Activated CD4-positive, alpha-beta T cell treated with anti-CD3 and anti-CD28 coated beads, Interleukin-2, amount 10 ng/mL, durations not matched to agents 24 days and 14 days (primary cell): ENCODE measurements at regions not wholly inside any gene's neighbourhood (a gene's known extent, or its start where the extent isn't known, plus 50 kb on each side); places are given as distances from the start of the nearest gene placed in this dataset.
A peak's percentile ranks its signal among the peaks of the same experiment; 100 is the strongest.

Experiments used
- DNase-seq: peaks from one replicate; pipeline ENCODE4 v3.0.0; 2022
- H3K27ac Mint-ChIP-seq: one replicate; pipeline ENCODE4 v1.8.0; 2022; ENCODE audit warnings: mild to moderate bottlenecking, mixed read lengths
- H3K27me3 Mint-ChIP-seq: one replicate; pipeline ENCODE4 v1.8.0; 2022; ENCODE audit warnings: mixed read lengths
- H3K36me3 Mint-ChIP-seq: one replicate; pipeline ENCODE4 v1.8.0; 2022; ENCODE audit warnings: low read depth, mild to moderate bottlenecking, mixed read lengths
- H3K4me1 Mint-ChIP-seq: one replicate; pipeline ENCODE4 v1.8.0; 2021; ENCODE audit warnings: mixed read lengths
- H3K4me3 Mint-ChIP-seq: one replicate; pipeline ENCODE4 v1.8.0; 2022; ENCODE audit warnings: mild to moderate bottlenecking, moderate library complexity, mixed read lengths
- H3K9me3 Mint-ChIP-seq: one replicate; pipeline ENCODE4 v1.8.0; 2021; ENCODE audit warnings: mixed read lengths
- intact Hi-C: fragments of 100-400 bp; cut with micrococcal nuclease; formaldehyde crosslinking; loops from one replicate; pipeline ENCODE4 v1.15.1; 2023

DNA sequence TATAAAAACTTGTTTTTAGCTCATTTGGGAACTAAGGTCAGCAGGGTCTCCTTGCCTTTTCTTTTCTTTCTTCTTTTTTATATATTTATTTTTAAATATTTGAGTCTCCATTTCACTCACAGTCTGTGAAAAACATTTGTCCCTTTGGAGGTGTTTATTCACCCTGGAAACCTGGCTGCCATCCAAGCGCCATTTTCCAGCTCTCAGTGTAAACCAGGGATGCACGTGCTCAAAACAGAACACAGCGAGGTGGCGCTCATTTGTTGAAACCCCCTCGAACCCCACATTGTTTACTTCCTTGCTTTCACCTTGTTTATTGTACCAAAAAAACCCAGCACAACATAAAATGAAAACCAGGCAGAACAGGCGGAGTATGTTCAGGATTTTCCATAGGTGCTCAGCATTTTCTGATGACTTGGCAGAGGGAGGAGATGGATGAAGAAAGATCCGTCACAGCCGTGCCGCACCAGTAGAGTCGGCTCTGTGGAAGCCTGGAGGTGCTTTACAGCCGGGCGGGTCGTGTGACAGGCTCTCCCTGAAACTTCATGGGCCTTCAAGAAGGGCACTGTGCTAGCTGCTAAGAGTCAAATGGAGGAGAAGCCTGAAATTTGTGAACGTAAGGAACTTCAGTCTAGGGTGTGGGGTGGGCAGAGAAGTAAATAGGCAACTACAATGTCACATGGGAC lies 284.4 kb downstream of the FOXL1 start:
- H3K36me3 Mint-ChIP-seq = no peaks in the 10 kb centered on the region
- H3K9me3 Mint-ChIP-seq = peaks cover 4% of the 10 kb centered on the region
- no peak overlapping the region for H3K27ac Mint-ChIP-seq
- no peak for DNase-seq
- no peak overlapping the region for H3K4me3 Mint-ChIP-seq
- H3K4me1 Mint-ChIP-seq = no peaks in the 10 kb centered on the region
- intact Hi-C loops = no loop called here
- H3K27me3 Mint-ChIP-seq = no peaks in the 10 kb centered on the region

DNA sequence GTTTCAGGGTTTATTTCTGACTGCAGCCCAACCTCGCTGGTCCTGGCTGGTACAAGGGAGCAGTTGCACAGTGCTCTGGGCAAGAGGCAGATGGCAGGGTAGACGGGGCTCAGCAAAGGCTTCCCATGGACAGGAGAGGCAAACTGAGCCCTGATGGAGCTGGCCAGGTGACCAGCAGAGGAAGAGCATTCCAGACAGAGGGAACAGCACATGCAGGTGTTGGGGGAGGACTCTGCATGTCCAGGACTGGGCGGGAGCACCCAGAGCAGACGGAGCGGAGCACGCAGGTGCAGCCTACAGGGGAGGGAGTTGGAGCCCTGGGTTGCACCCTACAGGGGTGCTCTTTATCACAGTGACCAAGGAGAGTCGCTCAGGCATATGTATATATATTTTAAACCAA lies 285.3 kb downstream of the FOXL1 start:
- H3K27me3 Mint-ChIP-seq = no peaks in the 10 kb centered on the region
- H3K27ac Mint-ChIP-seq = no peak overlapping the region
- no peak for DNase-seq
- no peaks in the 10 kb centered on the region for H3K36me3 Mint-ChIP-seq
- no peaks in the 10 kb centered on the region for H3K4me1 Mint-ChIP-seq
- no peak overlapping the region for H3K4me3 Mint-ChIP-seq
- intact Hi-C loops = no loop called here
- peaks cover 4% of the 10 kb centered on the region for H3K9me3 Mint-ChIP-seq

DNA sequence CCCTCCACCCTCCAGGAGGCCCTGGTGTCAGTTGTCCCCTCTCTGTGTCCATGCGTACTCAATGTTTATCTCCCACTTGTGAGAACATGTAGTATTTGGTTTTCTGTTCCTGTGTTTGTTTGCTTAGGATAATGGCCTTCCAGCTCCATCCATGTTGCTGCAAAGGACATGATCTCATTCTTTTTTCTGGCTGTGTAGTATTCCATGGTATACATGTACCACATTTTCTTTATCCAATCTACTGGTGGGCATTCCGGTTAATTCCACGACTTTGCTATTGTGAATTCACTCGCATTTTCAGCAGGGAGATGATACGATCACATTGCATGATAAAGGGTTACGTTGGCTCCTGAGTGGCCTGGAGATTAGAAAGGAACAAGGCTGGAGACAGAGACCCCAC lies 286.2 kb downstream of the FOXL1 start:
- Mint-ChIP-seq H3K36me3 (no peaks in the 10 kb centered on the region), H3K4me3 (no peak overlapping the region), H3K27ac (no peak overlapping the region), H3K9me3 (peaks cover 4% of the 10 kb centered on the region), H3K4me1 (no peaks in the 10 kb centered on the region), H3K27me3 (no peaks in the 10 kb centered on the region)
- DNase-seq = no peak
- intact Hi-C loops = no loop called here

DNA sequence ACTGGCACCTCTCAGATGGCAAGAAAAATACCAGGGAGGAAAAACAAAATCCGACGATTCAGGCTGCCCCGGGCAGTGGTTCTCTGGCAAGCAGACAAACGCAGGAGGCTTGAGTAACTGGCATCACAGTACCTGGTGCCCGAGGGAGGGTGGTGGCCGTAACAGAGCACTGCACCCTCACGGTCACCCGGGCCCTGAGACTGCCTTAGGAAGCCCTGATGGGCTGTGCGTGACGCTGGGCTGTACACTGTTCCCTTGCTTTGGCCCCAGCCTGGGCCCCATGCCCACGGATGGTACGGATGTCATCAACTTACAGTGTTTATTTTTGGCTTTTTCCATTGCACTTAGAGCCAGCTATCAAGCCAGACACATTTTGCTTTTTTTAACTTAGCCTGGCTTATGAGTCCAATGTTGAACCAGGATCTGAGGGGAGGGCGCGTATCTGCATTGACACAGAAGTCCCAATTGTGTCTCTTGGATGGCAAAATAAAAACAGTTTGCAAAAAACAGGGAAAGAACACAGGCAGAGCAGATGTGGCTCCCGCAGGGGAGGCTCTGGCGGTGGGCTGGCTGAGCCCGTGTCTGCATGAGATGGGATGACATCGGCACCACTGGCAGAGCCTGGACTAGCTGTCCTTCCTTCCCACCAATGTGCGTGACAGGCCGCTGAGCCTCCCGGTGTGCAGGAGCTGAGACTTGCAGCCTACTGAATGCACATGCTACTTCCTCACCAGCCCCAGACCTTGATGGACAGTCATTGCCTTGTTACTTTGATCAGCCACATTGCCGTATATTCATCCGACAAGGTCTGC lies 287.7 kb downstream of the FOXL1 start:
- intact Hi-C loops = no loop called here
- Mint-ChIP-seq H3K4me1 (no peaks in the 10 kb centered on the region), H3K36me3 (no peaks in the 10 kb centered on the region)

DNA sequence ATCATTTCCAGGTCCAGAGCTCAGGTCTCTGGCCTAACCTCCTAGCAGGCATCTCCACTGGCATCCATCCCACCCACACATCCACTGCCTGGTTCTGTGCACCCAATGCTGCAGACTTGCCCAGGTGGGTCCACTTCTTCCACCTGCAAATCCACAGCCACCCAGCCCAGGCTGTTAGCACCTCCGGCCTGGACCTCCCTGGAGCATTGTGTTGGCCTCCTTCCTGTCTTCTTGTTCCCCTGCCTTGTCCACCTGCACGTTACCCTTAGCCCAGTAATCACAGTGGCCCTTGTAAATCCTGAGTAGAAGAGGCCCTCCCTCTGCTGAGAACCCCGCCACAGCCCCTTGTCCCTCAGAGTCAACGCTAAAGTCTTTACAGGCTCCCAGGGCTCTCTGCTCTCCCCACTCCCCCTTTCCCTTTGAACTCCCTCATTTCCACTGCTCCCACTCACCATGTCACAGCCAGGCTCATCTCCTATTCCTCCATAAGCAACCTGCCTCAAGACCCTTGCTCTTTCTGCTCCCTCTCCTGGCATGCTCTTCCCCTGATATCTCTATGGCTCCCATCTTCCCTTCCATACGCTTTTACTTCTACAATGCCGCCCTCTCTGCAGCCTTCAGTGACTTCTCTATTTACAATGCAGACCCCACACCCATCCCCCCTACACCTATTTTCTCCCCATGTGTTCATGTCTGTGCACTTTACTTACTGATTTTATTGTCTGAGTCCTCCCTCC lies 288.8 kb downstream of the FOXL1 start:
- no peak for DNase-seq
- Mint-ChIP-seq H3K27me3 (no peaks in the 10 kb centered on the region), H3K4me1 (no peaks in the 10 kb centered on the region), H3K36me3 (no peaks in the 10 kb centered on the region), H3K27ac (no peak overlapping the region), H3K9me3 (peaks cover 4% of the 10 kb centered on the region), H3K4me3 (no peak overlapping the region)
- intact Hi-C loops = no loop called here

More for the DNA sequence above, 287.7 kb downstream of the FOXL1 start:
- no peak for DNase-seq
- Mint-ChIP-seq H3K27me3 (no peaks in the 10 kb centered on the region), H3K27ac (no peak overlapping the region), H3K9me3 (peaks cover 4% of the 10 kb centered on the region), H3K4me3 (no peak overlapping the region)

DNA sequence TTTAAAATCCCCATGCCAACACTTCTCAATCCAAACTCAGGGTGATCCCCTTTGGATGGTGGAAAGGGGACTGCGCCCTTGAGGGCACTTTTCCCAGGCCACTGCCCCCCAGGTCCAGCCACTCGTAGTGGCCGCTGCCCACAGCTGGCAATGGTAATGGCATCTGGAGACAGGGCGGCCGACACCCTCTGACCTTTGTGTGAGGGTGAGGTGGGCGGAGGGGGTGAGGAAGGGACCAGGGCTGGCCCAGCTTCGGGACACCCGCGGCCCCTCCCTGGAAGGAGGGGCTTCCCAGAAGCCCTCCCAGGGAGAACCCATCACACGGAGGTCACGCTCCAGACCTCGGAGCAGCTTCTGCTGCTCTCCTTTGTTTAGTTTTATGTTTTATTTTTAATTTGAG lies 289.7 kb downstream of the FOXL1 start:
- Mint-ChIP-seq H3K27me3 (no peaks in the 10 kb centered on the region), H3K4me3 (no peak overlapping the region), H3K36me3 (no peaks in the 10 kb centered on the region), H3K9me3 (peaks cover 4% of the 10 kb centered on the region), H3K4me1 (no peaks in the 10 kb centered on the region), H3K27ac (no peak overlapping the region)
- DNase-seq = no peak
- intact Hi-C loops = no loop called here

DNA sequence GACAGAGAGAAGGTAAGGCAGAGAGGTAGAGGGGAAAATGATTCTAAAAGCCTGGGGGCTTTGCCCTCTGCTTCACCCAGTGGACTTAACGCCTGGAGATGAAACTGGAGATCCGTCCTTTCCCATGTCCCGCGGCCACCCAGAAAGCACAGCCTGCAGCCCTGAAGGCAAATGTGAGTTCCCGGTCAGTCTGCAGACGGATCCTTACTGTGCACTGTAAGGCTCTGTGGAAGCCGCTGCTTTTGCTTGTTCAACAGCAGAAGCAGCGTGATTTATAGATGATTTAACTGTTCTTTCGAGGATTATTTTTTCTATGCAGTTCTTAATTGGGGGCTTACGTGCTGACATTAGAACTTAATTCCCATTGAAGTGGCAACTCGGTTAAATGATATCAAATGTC lies 290.4 kb downstream of the FOXL1 start:
- Mint-ChIP-seq H3K4me3 (no peak overlapping the region), H3K36me3 (no peaks in the 10 kb centered on the region), H3K9me3 (peaks cover 4% of the 10 kb centered on the region), H3K4me1 (no peaks in the 10 kb centered on the region), H3K27me3 (no peaks in the 10 kb centered on the region), H3K27ac (no peak overlapping the region)
- intact Hi-C loops = no loop called here
- no peak for DNase-seq

DNA sequence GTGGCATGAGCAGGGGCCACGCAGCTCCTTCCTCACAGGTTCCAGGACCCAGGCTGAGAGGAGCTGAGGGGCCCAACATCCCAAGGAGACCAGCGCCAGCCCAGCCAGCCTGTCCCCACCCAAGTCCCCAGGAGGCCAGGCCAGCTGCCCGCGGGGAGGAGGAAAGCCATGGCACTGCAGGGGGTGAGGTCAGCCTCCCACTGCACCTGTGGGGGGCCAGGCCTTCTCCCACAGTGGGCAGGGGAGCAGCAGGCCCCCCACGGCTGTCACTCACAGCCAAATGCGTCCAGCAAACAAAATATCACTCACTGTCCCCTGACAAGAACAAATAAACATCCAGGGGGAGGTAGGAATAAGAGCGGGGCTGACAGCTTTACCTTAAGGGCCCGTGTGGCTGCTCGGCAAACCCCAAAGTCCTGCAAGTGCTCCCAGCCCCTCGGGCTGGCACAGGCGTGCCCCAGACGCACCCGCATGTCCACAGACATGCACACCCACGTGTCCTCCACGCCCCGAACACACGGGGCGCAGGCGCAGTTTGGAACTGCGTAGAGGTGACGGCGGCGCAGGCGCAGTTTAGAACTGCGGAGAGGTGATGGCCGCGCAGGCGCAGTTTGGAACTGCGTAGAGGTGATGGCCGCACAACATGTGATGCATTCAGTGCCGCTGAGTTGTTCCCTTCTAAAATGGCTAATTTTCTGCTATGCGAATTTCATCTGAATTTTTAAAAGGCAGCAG lies 291.1 kb downstream of the FOXL1 start:
- Mint-ChIP-seq H3K4me1 (no peaks in the 10 kb centered on the region), H3K27me3 (no peaks in the 10 kb centered on the region), H3K9me3 (peaks cover 3% of the 10 kb centered on the region), H3K27ac (no peak overlapping the region), H3K4me3 (no peak overlapping the region), H3K36me3 (no peaks in the 10 kb centered on the region)
- intact Hi-C loops = no loop called here
- DNase-seq = no peak

DNA sequence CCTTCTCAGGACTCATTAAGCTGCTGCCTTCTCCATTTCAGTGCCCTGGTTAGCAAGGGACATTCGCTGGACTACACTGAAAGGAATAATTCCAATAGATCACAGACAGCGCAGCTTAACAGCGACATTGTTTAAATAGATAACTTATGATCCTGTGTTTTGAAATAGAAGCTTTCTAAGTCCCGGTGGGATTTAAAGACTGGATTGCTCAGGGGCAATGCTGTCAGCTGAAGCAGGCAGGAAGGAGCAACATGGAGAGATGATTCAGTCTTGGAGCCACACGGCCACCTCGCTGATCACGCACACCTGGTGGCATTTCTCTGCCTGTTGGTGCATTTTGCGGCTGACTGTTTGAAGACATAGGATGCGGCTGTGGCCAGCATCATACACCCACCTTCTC lies 292.0 kb downstream of the FOXL1 start:
- Mint-ChIP-seq H3K9me3 (no peaks in the 10 kb centered on the region), H3K27me3 (no peaks in the 10 kb centered on the region), H3K27ac (no peak overlapping the region), H3K4me3 (no peak overlapping the region), H3K4me1 (no peaks in the 10 kb centered on the region), H3K36me3 (no peaks in the 10 kb centered on the region)
- no peak for DNase-seq
- intact Hi-C loops = no loop called here

DNA sequence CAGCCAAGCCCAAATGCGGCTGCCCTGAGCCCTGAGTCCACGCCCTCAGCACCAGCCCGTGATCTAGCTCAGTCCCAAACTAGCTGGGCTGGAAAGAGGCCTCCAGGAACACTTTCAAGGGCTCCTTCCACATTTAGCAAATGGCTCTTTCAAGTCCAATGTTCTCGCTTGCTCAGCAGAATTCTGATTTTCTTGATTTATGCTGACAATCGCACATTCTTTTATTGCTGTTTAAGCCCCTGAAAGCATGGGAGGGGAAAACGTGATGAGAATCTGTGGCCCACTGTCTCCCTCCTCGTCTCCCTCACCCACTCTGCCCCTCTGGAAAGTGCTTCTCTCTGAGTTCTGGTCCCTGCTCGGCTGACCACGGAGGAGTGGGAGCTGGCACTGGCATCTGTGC lies 293.8 kb downstream of the FOXL1 start:
- Mint-ChIP-seq H3K36me3 (no peaks in the 10 kb centered on the region), H3K9me3 (no peaks in the 10 kb centered on the region), H3K27me3 (peaks cover 2% of the 10 kb centered on the region), H3K27ac (no peak overlapping the region), H3K4me3 (no peak overlapping the region), H3K4me1 (no peaks in the 10 kb centered on the region)
- DNase-seq = no peak
- intact Hi-C loops = no loop called here

DNA sequence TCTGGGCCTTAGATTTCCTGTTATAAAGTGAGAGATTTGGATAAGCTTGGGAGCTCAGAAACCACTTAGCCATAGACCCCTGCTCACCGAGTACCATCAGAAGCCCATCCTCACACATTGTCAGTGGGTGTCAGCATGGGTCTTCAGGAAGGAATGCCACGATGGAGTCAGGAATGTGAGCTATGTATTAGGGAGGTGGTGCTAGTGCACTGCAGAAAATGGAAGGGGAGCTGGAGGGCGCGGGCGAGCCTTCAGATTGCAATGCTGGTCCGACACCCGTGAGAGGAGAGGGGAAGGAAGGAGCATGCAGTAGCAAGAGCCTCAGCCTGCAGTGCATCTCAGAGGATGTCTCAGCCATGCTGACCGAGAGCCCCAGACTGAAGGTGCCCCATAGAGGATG lies 294.5 kb downstream of the FOXL1 start:
- no peak for DNase-seq
- Mint-ChIP-seq H3K36me3 (no peaks in the 10 kb centered on the region), H3K4me1 (no peaks in the 10 kb centered on the region), H3K27ac (no peak overlapping the region), H3K27me3 (peaks cover 9% of the 10 kb centered on the region), H3K9me3 (no peaks in the 10 kb centered on the region), H3K4me3 (no peak overlapping the region)
- intact Hi-C loops = no loop called here

DNA sequence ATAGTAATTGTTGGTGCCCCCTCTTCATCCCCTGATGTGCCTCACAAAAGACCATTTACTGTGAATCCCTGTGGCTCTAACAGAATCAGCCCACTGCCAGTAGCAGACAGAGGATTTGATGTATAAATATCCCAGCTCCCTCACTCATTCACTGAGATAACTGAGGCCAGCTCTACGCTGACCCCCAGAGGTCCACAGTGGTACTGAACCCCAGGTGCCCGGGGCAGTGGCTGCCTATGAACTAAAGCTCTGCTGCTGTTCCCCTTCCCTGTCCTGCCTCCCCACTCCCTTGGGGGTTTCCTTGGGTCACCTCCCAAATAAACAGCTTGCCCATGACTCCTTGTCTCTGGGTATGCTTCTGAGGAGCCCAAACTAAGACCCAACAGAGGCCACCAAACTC lies 295.8 kb downstream of the FOXL1 start:
- Mint-ChIP-seq H3K9me3 (no peaks in the 10 kb centered on the region), H3K27ac (no peak overlapping the region), H3K4me3 (no peak overlapping the region), H3K4me1 (no peaks in the 10 kb centered on the region), H3K27me3 (peaks cover 22% of the 10 kb centered on the region), H3K36me3 (no peaks in the 10 kb centered on the region)
- DNase-seq = peak; percentile 79
- intact Hi-C loops = loop anchor here (1.0 kb wide), 1 partner anchor 311 kb away; no protein-coding TSS in a partner anchor

DNA sequence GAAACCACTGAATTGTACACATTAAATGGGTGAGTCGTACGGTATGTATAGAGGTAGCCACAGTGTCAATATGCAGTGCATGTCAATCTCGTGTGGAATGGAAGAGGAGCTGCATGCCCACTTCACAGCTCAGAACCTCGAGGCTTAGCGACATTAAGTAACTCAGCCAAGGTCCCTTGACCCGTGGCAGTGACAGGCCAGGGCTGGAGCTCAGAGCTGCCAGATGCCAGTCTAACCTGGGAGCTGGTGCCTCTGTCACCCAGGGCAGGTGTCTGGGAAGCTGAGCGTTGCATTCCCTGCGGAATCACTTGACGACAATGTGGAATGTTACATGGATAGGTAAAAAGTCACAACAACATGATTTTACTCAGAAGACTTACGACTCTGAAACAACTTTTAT lies 298.1 kb downstream of the FOXL1 start:
- no peak overlapping the region for H3K27ac Mint-ChIP-seq
- no peaks in the 10 kb centered on the region for H3K36me3 Mint-ChIP-seq
- peaks cover 29% of the 10 kb centered on the region for H3K27me3 Mint-ChIP-seq
- DNase-seq = no peak
- no peaks in the 10 kb centered on the region for H3K9me3 Mint-ChIP-seq
- H3K4me3 Mint-ChIP-seq = no peak overlapping the region
- intact Hi-C loops = no loop called here
- H3K4me1 Mint-ChIP-seq = no peaks in the 10 kb centered on the region

DNA sequence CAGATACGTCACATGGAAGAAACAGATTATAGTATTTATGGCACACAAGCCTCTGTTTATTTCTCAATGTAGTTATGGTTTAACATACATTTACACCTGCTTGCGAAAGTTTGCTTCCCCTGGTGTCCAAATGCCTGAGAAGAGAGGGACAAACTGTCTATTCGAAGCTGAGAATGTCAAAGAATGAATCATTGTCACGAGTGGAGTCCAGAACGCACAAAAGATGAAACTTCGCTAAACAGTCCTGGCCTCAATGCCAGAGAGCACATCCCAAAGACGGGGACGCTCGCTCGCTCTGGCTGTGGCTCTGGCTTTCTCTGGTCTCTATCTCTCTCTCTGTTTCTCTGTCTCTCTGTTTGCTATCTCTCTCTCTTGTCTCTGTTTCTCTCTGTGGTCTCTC lies 298.8 kb downstream of the FOXL1 start:
- intact Hi-C loops = no loop called here
- H3K4me3 Mint-ChIP-seq = no peak overlapping the region
- no peak overlapping the region for H3K27ac Mint-ChIP-seq
- H3K36me3 Mint-ChIP-seq = no peaks in the 10 kb centered on the region
- H3K27me3 Mint-ChIP-seq = peaks cover 29% of the 10 kb centered on the region
- DNase-seq = no peak
- no peaks in the 10 kb centered on the region for H3K4me1 Mint-ChIP-seq
- H3K9me3 Mint-ChIP-seq = no peaks in the 10 kb centered on the region
